Esophagus squamous epithelium (tissue), 4 donors: ENCODE measurements at regions not wholly inside any gene's neighbourhood (a gene's known extent, or its start where the extent isn't known, plus 50 kb on each side); places are given as distances from the start of the nearest gene placed in this dataset.

Experiments
- CTCF ChIP-seq, 6 experiments: fragments of 450-650 bp in 4 of 6; fragments of 200-600 bp in 2 of 6; sonication (generic) in 2 of 6; IDR thresholded peaks; one replicate each; pipeline ENCODE4 v1.5.1; 2016 to 2019; ENCODE audit warnings: antibody characterized with exemption in 6 of 6, mild to moderate bottlenecking in 4 of 6, moderate library complexity in 4 of 6
- POLR2A ChIP-seq, 4 donors: fragments of 450-650 bp; IDR thresholded peaks; one replicate each; pipeline ENCODE4 v1.6.1; 2017; ENCODE audit warnings: antibody characterized with exemption in 4 of 4, mild to moderate bottlenecking in 4 of 4, moderate library complexity in 3 of 4

- TF ChIP-seq POLR2A (IDR thresholded peaks at IDR 0.05), result no peak
- TF ChIP-seq CTCF (IDR thresholded peaks at IDR 0.05), result no peak
Measured at GRCh38 chr2:12226653-12227052, 480.2 kb downstream of the LPIN1 start.
